H9 (cell line): ENCODE measurements at regions not wholly inside any gene's neighbourhood (a gene's known extent, or its start where the extent isn't known, plus 50 kb on each side); places are given as distances from the start of the nearest gene placed in this dataset.

ENCODE experiments used
- DNase-seq: peaks from one replicate; pipeline ENCODE4 v3.0.0-alpha.2; 2017
- H2AFZ ChIP-seq: one replicate; pipeline ENCODE4 v1.6.1; 2013; ENCODE audit warnings: mild to moderate bottlenecking, low read length, control low read depth, moderate library complexity
- H2AK5ac ChIP-seq: 2 replicates; pipeline ENCODE4 v1.6.1; 2013; ENCODE audit warnings: low read length, control low read depth, mixed read lengths; ENCODE audit not compliant: insufficient read length
- H2BK120ac ChIP-seq: one replicate; pipeline ENCODE4 v1.6.1; 2013; ENCODE audit warnings: low read depth, mild to moderate bottlenecking, low read length, control low read depth, inconsistent platforms; ENCODE audit not compliant: poor library complexity, severe bottlenecking
- H2BK12ac ChIP-seq: 2 replicates; pipeline ENCODE4 v1.6.1; 2013; ENCODE audit warnings: low read length, control low read depth, mixed read lengths, low read depth; ENCODE audit not compliant: insufficient read length
- H2BK15ac ChIP-seq: 2 replicates; pipeline ENCODE4 v1.6.1; 2013; ENCODE audit warnings: low read depth, low read length, control low read depth
- H2BK20ac ChIP-seq: one replicate; pipeline ENCODE4 v1.6.1; 2013; ENCODE audit warnings: low read depth, mild to moderate bottlenecking, low read length, control low read depth, inconsistent platforms; ENCODE audit not compliant: poor library complexity, severe bottlenecking
- H2BK5ac ChIP-seq: 2 replicates; pipeline ENCODE4 v1.6.1; 2013; ENCODE audit warnings: low read length, control low read depth, mixed read lengths; ENCODE audit not compliant: insufficient read length
- H3K14ac ChIP-seq: 2 replicates; pipeline ENCODE4 v1.6.1; 2013; ENCODE audit warnings: low read length, control low read depth; ENCODE audit not compliant: insufficient read depth
- H3K18ac ChIP-seq: 2 replicates; pipeline ENCODE4 v1.6.1; 2013; ENCODE audit warnings: low read depth, mild to moderate bottlenecking, mixed read lengths, low read length, control low read depth; ENCODE audit not compliant: insufficient read length
- H3K23ac ChIP-seq: 2 replicates; pipeline ENCODE4 v1.6.1; 2013; ENCODE audit warnings: low read length, control low read depth, mixed read lengths, low read depth; ENCODE audit not compliant: insufficient read length
- H3K23me2 ChIP-seq: 2 replicates; pipeline ENCODE4 v1.6.1; 2013; ENCODE audit warnings: low read depth, mild to moderate bottlenecking, mixed read lengths, low read length, control low read depth; ENCODE audit not compliant: insufficient read length, poor library complexity, severe bottlenecking
- H3K27ac ChIP-seq: 2 replicates; pipeline ENCODE4 v1.5.1; 2013; ENCODE audit warnings: low read length, control low read depth, mixed read lengths, low read depth; ENCODE audit not compliant: insufficient read length
- H3K27me3 ChIP-seq: 2 replicates; pipeline ENCODE4 v1.6.1; 2013; ENCODE audit warnings: low read length, control low read depth, inconsistent platforms; ENCODE audit not compliant: insufficient read depth
- H3K4ac ChIP-seq: 2 replicates; pipeline ENCODE4 v1.6.1; 2013; ENCODE audit warnings: low read depth, mild to moderate bottlenecking, control low read depth, inconsistent platforms, low read length, moderate library complexity
- H3K4me1 ChIP-seq: 2 replicates; pipeline ENCODE4 v1.6.1; 2013; ENCODE audit warnings: low read length, control low read depth, inconsistent platforms; ENCODE audit not compliant: insufficient read depth
- H3K4me2 ChIP-seq: 2 replicates; pipeline ENCODE4 v1.6.1; 2013; ENCODE audit warnings: low read length, control low read depth, mixed read lengths; ENCODE audit not compliant: insufficient read length, insufficient read depth
- H3K56ac ChIP-seq: 2 replicates; pipeline ENCODE4 v1.6.1; 2013; ENCODE audit warnings: low read depth, mild to moderate bottlenecking, mixed read lengths, low read length, control low read depth; ENCODE audit not compliant: insufficient read length
- H3K79me1 ChIP-seq: 2 replicates; pipeline ENCODE4 v1.6.1; 2013; ENCODE audit warnings: low read depth, mild to moderate bottlenecking, moderate library complexity, low read length, control low read depth, inconsistent platforms; ENCODE audit not compliant: insufficient read depth, poor library complexity, severe bottlenecking
- H3K79me2 ChIP-seq: 2 replicates; pipeline ENCODE4 v1.6.1; 2013; ENCODE audit warnings: low read length, control low read depth, inconsistent platforms; ENCODE audit not compliant: insufficient read depth
- H3K9ac ChIP-seq: 2 replicates; pipeline ENCODE4 v1.6.1; 2013; ENCODE audit warnings: low read length, control low read depth, mixed read lengths; ENCODE audit not compliant: insufficient read length; ENCODE audit errors: extremely low read depth
- H3K9me3 ChIP-seq: one replicate; pipeline ENCODE4 v1.6.1; 2013; ENCODE audit warnings: low read depth, low read length, inconsistent platforms; ENCODE audit not compliant: control insufficient read depth
- H3T11ph ChIP-seq: one replicate; pipeline ENCODE4 v1.6.1; 2013; ENCODE audit warnings: mild to moderate bottlenecking, low read length, control low read depth, inconsistent platforms
- H4K20me1 ChIP-seq: one replicate; pipeline ENCODE4 v1.6.1; 2013; ENCODE audit not compliant: control insufficient read depth, insufficient read length, insufficient read depth
- H4K5ac ChIP-seq: 2 replicates; pipeline ENCODE4 v1.6.1; 2013; ENCODE audit warnings: low read depth, mild to moderate bottlenecking, mixed read lengths, low read length, control low read depth; ENCODE audit not compliant: insufficient read length
- H4K8ac ChIP-seq: replicated peaks from 2 replicates; pipeline ENCODE4 v1.6.1; 2013; ENCODE audit warnings: low read length, control low read depth, mixed read lengths, low read depth; ENCODE audit not compliant: insufficient read length
- H4K91ac ChIP-seq: 2 replicates; pipeline ENCODE4 v1.6.1; 2013; ENCODE audit warnings: low read depth, mild to moderate bottlenecking, moderate library complexity, mixed read lengths, low read length, control low read depth; ENCODE audit not compliant: insufficient read length
- H3K27ac Mint-ChIP-seq, 3 experiments: 2 replicates in 2 of 3; 3 replicates in 1 of 3; pipeline ENCODE4 v1.8.0; 2020 to 2021; ENCODE audit warnings: mixed read lengths in 3 of 3, mild to moderate bottlenecking in 1 of 3, moderate library complexity in 1 of 3
- H3K27me3 Mint-ChIP-seq: 2 replicates; pipeline ENCODE4 v1.8.0; 2021; ENCODE audit warnings: low read depth, mild to moderate bottlenecking, moderate library complexity, mixed read lengths
- H3K36me3 Mint-ChIP-seq, 3 experiments: 2 replicates in 2 of 3; 3 replicates in 1 of 3; pipeline ENCODE4 v1.8.0; 2020 to 2021; ENCODE audit warnings: low read depth in 3 of 3, mixed read lengths in 3 of 3; ENCODE audit not compliant: insufficient read depth in 1 of 3
- H3K4me1 Mint-ChIP-seq, 2 experiments: 2 replicates each; pipeline ENCODE4 v1.8.0; 2020; ENCODE audit warnings: mixed read lengths in 2 of 2
- H3K4me3 Mint-ChIP-seq, 2 experiments: 2 replicates in 1 of 2; 3 replicates in 1 of 2; pipeline ENCODE4 v1.8.0; 2020 to 2021; ENCODE audit warnings: mild to moderate bottlenecking in 2 of 2, mixed read lengths in 2 of 2, moderate library complexity in 1 of 2
- H3K9me3 Mint-ChIP-seq, 2 experiments: 2 replicates in 1 of 2; 3 replicates in 1 of 2; pipeline ENCODE4 v1.8.0; 2020; ENCODE audit warnings: mild to moderate bottlenecking in 2 of 2, mixed read lengths in 2 of 2, moderate library complexity in 1 of 2
- WGBS: extraction: QIAGEN DNeasy Blood & Tissue Kit; methylation state at CpG from one replicate; pipeline ENCODE4 v1.1.7; 2013; ENCODE audit warnings: missing lambda C conversion rate, low lambda C conversion rate, mixed read lengths; ENCODE audit not compliant: insufficient read length; ENCODE audit errors: extremely low coverage; 5-methylcytosine and 5-hydroxymethylcytosine counted together
- TF ChIP-seq, protein P1 (sequence below): fragments of 200-600 bp; sonication (generic); conservative IDR thresholded peaks from 3 replicates; pipeline ENCODE4 v1.8.0; 2021; ENCODE audit warnings: antibody characterized with exemption, mild to moderate bottlenecking

DNA sequence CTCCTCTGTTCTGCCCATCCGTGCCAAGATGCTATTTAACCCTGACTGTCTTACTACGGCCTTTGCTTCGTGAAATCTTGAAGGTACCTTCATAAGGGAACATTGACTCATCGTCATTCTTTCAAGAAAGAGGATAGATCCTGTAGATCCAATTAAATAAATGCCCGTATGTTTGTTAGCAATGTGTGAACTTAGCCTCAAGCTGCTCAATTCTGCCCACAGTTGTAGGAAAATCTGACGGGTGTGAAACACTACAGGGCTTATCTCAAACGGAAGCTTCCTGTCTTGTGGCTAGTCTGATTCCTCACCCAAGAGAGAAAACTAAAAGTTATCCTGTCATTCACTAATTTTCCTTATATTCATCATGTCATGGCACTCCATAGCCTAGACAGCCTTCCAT, 168.0 kb upstream of the TBX3 start:
- Histone ChIP-seq H3K27me3 (no peaks in the 10 kb centered on the region), H2AFZ (no peak overlapping the region), H3K18ac (no peak overlapping the region), H2BK5ac (no peak overlapping the region), H3K23ac (no peak overlapping the region), H4K91ac (no peak overlapping the region), H3K9ac (no peak overlapping the region), H3K9me3 (no peaks in the 10 kb centered on the region), H4K8ac (no peak overlapping the region), H2BK120ac (no peak overlapping the region), H3K14ac (no peak overlapping the region), H3K79me1 (no peaks in the 10 kb centered on the region), H4K20me1 (no peaks in the 10 kb centered on the region), H2BK20ac (no peak overlapping the region), H3K56ac (no peak overlapping the region), H3K4me1 (no peaks in the 10 kb centered on the region), H4K5ac (no peak overlapping the region), H3K23me2 (no peaks in the 10 kb centered on the region), H3K4ac (no peak overlapping the region), H3K79me2 (no peaks in the 10 kb centered on the region), H3K4me2 (no peak overlapping the region), H3T11ph (no peak overlapping the region), H2AK5ac (no peak overlapping the region), H2BK12ac (no peak overlapping the region), H3K27ac (no peak overlapping the region), H2BK15ac (no peak overlapping the region)
- H3K9me3 Mint-ChIP-seq, result peaks cover 6 to 9% of the 10 kb centered on the region in 2 experiments; a peak in 4 of 5 replicates
- H3K27ac Mint-ChIP-seq, result no peak overlapping the region
- peaks cover 8% of the 10 kb centered on the region for H3K27me3 Mint-ChIP-seq
- TF ChIP-seq, protein P1, sequence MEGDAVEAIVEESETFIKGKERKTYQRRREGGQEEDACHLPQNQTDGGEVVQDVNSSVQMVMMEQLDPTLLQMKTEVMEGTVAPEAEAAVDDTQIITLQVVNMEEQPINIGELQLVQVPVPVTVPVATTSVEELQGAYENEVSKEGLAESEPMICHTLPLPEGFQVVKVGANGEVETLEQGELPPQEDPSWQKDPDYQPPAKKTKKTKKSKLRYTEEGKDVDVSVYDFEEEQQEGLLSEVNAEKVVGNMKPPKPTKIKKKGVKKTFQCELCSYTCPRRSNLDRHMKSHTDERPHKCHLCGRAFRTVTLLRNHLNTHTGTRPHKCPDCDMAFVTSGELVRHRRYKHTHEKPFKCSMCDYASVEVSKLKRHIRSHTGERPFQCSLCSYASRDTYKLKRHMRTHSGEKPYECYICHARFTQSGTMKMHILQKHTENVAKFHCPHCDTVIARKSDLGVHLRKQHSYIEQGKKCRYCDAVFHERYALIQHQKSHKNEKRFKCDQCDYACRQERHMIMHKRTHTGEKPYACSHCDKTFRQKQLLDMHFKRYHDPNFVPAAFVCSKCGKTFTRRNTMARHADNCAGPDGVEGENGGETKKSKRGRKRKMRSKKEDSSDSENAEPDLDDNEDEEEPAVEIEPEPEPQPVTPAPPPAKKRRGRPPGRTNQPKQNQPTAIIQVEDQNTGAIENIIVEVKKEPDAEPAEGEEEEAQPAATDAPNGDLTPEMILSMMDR, result no peak
- WGBS, result no CpG with 5 or more reads among the region's 7 CpGs
- no peak for DNase-seq
- peaks cover 0 to 9% (median 0%) of the 10 kb centered on the region in 3 experiments; a peak in 2 of 7 replicates for H3K36me3 Mint-ChIP-seq
- no peak overlapping the region for H3K4me3 Mint-ChIP-seq
- H3K4me1 Mint-ChIP-seq, result no peaks in the 10 kb centered on the region
